MCF 10A (cell line): ENCODE measurements at regions not wholly inside any gene's neighbourhood (a gene's known extent, or its start where the extent isn't known, plus 50 kb on each side); places are given as distances from the start of the nearest gene placed in this dataset.

Source experiments
- BruUV-seq: library from RNA; stranded (reverse); fragments of 400-500 nt; replicated peaks from 2 replicates; lab custom pipeline; 2021; lab: Mats Ljungman, UMichigan
- CTCF ChIA-PET: fragments of 300-600 bp; sonication (Branson Sonifier 250); formaldehyde crosslinking; extraction: SDS; loops from one replicate; lab custom pipeline; 2021; ENCODE audit warnings: antibody characterized with exemption, inconsistent platforms; lab: Yijun Ruan, JAX
- POLR2A ChIA-PET: fragments of 300-600, 350-650 bp; sonication (Branson Sonifier 250); formaldehyde crosslinking; extraction: SDS; loops from one replicate; lab custom pipeline; 2020; ENCODE audit warnings: antibody characterized with exemption, inconsistent platforms; lab: Yijun Ruan, JAX
- DNase-seq: peaks from one replicate; pipeline ENCODE4 v3.0.0-alpha.2; 2018; ENCODE audit not compliant: unreplicated experiment
- H3K27ac Mint-ChIP-seq: one replicate; pipeline ENCODE4 v1.8.0; 2022; ENCODE audit warnings: mild to moderate bottlenecking, low read depth, mixed read lengths; ENCODE audit not compliant: unreplicated experiment
- H3K27me3 Mint-ChIP-seq: one replicate; pipeline ENCODE4 v1.8.0; 2022; ENCODE audit warnings: mixed read lengths; ENCODE audit not compliant: insufficient read depth, unreplicated experiment
- H3K36me3 Mint-ChIP-seq: one replicate; pipeline ENCODE4 v1.8.0; 2022; ENCODE audit warnings: mild to moderate bottlenecking, moderate library complexity, mixed read lengths; ENCODE audit not compliant: insufficient read depth, unreplicated experiment
- H3K4me1 Mint-ChIP-seq: one replicate; pipeline ENCODE4 v1.8.0; 2022; ENCODE audit warnings: mixed read lengths; ENCODE audit not compliant: insufficient read depth, unreplicated experiment
- H3K4me3 Mint-ChIP-seq: one replicate; pipeline ENCODE4 v1.8.0; 2022; ENCODE audit warnings: mild to moderate bottlenecking, moderate library complexity, mixed read lengths; ENCODE audit not compliant: unreplicated experiment
- H3K9me3 Mint-ChIP-seq: one replicate; pipeline ENCODE4 v1.8.0; 2022; ENCODE audit warnings: mixed read lengths; ENCODE audit not compliant: unreplicated experiment
- CTCF ChIP-seq: fragments of 200-600 bp; IDR thresholded peaks from one replicate; pipeline ENCODE4 v1.8.0; 2022; ENCODE audit warnings: antibody characterized with exemption, mild to moderate bottlenecking; ENCODE audit not compliant: unreplicated experiment
- intact Hi-C: fragments of 100-400 bp; cut with micrococcal nuclease; formaldehyde crosslinking; loops from 2 replicates; pipeline ENCODE4 v1.14.1; 2022

GRCh38 chr22:49179175-49179574 is 648.5 kb downstream of the BRD1 start:
- TF ChIP-seq CTCF, result no peak

GRCh38 chr22:49178246-49179005 is 649.2 kb downstream of the BRD1 start:
- CTCF ChIA-PET, result no interaction called here
- no TSS peak for BruUV-seq
- H3K27ac Mint-ChIP-seq, result no peak overlapping the region
- no peaks in the 10 kb centered on the region for H3K36me3 Mint-ChIP-seq
- H3K9me3 Mint-ChIP-seq, result peaks cover 23% of the 10 kb centered on the region
- TF ChIP-seq CTCF, result no peak
- no peaks in the 10 kb centered on the region for H3K4me1 Mint-ChIP-seq
- no peak overlapping the region for H3K4me3 Mint-ChIP-seq
- intact Hi-C loops, result no loop called here
- no peaks in the 10 kb centered on the region for H3K27me3 Mint-ChIP-seq
- POLR2A ChIA-PET, result no interaction called here
- no peak for DNase-seq

More at GRCh38 chr22:49179175-49179574, 648.5 kb downstream of the BRD1 start:
- intact Hi-C loops, result no loop called here
- no peaks in the 10 kb centered on the region for H3K4me1 Mint-ChIP-seq
- CTCF ChIA-PET, result interaction anchor here (0.6 kb wide), 1 partner anchor 1556 kb away, joined by 5 read pairs; no protein-coding TSS in a partner anchor
- no TSS peak for BruUV-seq
- H3K27me3 Mint-ChIP-seq, result no peaks in the 10 kb centered on the region
- H3K9me3 Mint-ChIP-seq, result peaks cover 23% of the 10 kb centered on the region
- DNase-seq, result no peak
- POLR2A ChIA-PET, result no interaction called here
- H3K36me3 Mint-ChIP-seq, result no peaks in the 10 kb centered on the region
- H3K4me3 Mint-ChIP-seq, result no peak overlapping the region
- no peak overlapping the region for H3K27ac Mint-ChIP-seq

- ChIA-PET POLR2A (no interaction called here), CTCF (no interaction called here)
- intact Hi-C loops, result no loop called here
- no peak for TF ChIP-seq CTCF
- no TSS peak for BruUV-seq
- Mint-ChIP-seq H3K36me3 (no peaks in the 10 kb centered on the region), H3K4me3 (no peak overlapping the region), H3K27me3 (no peaks in the 10 kb centered on the region), H3K9me3 (peaks cover 19% of the 10 kb centered on the region), H3K4me1 (no peaks in the 10 kb centered on the region), H3K27ac (no peak overlapping the region)
- no peak for DNase-seq
Measured at GRCh38 chr22:49177666-49178065, 650.0 kb downstream of the BRD1 start.

- no peaks in the 10 kb centered on the region for H3K36me3 Mint-ChIP-seq
- no peaks in the 10 kb centered on the region for H3K27me3 Mint-ChIP-seq
- ChIA-PET POLR2A (no interaction called here), CTCF (no interaction called here)
- no TSS peak for BruUV-seq
- intact Hi-C loops, result no loop called here
- DNase-seq, result no peak
- H3K9me3 Mint-ChIP-seq, result peaks cover 17% of the 10 kb centered on the region
- TF ChIP-seq CTCF, result no peak
- no peaks in the 10 kb centered on the region for H3K4me1 Mint-ChIP-seq
- no peak overlapping the region for H3K4me3 Mint-ChIP-seq
- H3K27ac Mint-ChIP-seq, result no peak overlapping the region
Measured at GRCh38 chr22:49176956-49177355, 650.7 kb downstream of the BRD1 start.
